CD4-positive, alpha-beta T cell treated with Interleukin-6 for 4 hours (primary cell): ENCODE measurements at regions not wholly inside any gene's neighbourhood (a gene's known extent, or its start where the extent isn't known, plus 50 kb on each side); places are given as distances from the start of the nearest gene placed in this dataset.

Source experiments
- DNase-seq: peaks from one replicate; pipeline ENCODE4 v3.0.0-alpha.2; 2020; ENCODE audit warnings: mixed read lengths

- DNase-seq, result no peak
Observed at GRCh38 chr20:9919271-9920014, 80.6 kb upstream of the PAK5 start.

- DNase-seq, result no peak
Observed at GRCh38 chr20:9918348-9918747, 79.5 kb upstream of the PAK5 start.

GRCh38 chr20:9916761-9917160 is 77.9 kb upstream of the PAK5 start:
- no peak for DNase-seq

GRCh38 chr20:9912858-9913434 is 74.1 kb upstream of the PAK5 start:
- DNase-seq, result no peak

- no peak for DNase-seq
Observed at GRCh38 chr20:9912290-9912689, 73.4 kb upstream of the PAK5 start.

GRCh38 chr20:9911519-9911918 is 72.6 kb upstream of the PAK5 start:
- no peak for DNase-seq

GRCh38 chr20:9909167-9909566 is 70.3 kb upstream of the PAK5 start:
- DNase-seq, result no peak

GRCh38 chr20:9903048-9903655 is 64.3 kb upstream of the PAK5 start:
- DNase-seq, result no peak

- no peak for DNase-seq
Observed at GRCh38 chr20:9889270-9889981, 50.5 kb upstream of the PAK5 start.
